Eye (tissue), 1 donor: ENCODE measurements at regions not wholly inside any gene's neighbourhood (a gene's known extent, or its start where the extent isn't known, plus 50 kb on each side); places are given as distances from the start of the nearest gene placed in this dataset.

Experiments used
- DNase-seq: peaks from one replicate; pipeline ENCODE4 v3.0.0-alpha.2; 2015

DNA sequence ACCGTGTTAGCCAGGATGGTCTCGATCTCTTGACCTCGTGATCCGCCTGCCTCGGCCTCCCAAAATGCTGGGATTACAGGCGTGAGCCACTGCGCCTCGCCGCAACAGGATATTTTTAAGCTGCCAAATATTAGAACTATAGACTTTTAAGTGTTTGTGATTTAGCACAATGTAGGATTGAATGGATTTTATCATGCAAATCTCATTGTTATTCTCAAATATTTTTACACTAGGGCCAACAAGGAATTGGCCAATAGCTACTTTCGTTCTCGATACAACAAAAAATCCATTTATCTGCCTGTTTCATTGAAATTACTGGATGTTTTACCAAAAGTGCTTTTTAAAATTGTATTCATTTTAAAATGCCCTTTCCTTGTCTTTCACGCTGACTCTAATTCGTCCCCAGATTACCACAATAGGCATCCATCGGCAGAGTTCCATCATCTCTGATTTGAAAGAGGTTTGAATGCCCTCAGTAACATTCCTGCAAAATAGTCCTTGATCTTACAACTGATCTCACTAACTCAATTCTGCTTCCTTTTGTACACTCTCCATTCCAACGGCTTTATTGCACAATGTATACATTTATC is 99.6 kb upstream of the ROBO2 start:
- DNase-seq, result no peak

- no peak for DNase-seq
Observed at GRCh38 chr3:76941376-76941775, 98.5 kb upstream of the ROBO2 start.

DNA sequence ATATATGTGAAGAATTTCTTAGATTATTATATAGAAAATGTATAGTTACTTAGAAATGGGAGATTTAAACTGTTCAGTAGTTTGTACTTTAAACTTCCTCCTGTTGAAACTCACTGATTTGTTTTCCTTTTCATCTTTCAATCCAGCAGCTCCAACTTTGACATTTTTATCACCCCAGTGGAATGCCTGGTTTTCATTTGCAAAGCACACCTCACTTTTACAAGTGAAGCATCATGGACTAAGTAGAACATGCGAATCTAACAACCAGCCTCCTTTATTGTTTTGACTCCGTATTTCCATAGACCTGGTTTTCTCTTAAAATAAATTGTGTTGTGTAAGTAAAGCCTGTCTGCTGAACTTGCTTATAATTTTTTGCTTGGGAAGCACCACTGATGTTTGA is 97.8 kb upstream of the ROBO2 start:
- DNase-seq, result no peak

GRCh38 chr3:76943058-76943457 is 96.8 kb upstream of the ROBO2 start:
- no peak for DNase-seq

GRCh38 chr3:76943671-76944070 is 96.2 kb upstream of the ROBO2 start:
- no peak for DNase-seq

GRCh38 chr3:76949033-76949432 is 90.9 kb upstream of the ROBO2 start:
- no peak for DNase-seq

- DNase-seq, result no peak
Observed at GRCh38 chr3:76949462-76949861, 90.4 kb upstream of the ROBO2 start.

- DNase-seq, result no peak
Observed at GRCh38 chr3:76950590-76950989, 89.3 kb upstream of the ROBO2 start.

DNA sequence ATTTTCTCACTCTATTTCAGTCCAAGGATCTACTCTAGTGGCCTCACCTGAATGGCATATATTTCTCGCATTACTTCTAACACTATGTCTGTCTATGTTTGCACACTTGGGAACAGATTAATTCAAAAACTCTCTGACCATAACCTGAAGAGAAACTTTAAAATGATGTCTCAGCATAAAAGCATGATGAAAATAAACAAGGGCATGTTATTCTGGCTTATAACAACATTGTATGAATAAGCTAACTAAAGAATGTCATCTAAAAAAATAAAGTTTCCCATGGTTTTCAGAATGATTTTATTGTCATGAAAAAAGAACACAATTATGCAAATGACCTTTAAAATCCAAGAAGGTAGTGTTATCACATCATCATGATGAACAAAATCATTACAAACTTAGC is 85.5 kb upstream of the ROBO2 start:
- DNase-seq, result no peak

DNA sequence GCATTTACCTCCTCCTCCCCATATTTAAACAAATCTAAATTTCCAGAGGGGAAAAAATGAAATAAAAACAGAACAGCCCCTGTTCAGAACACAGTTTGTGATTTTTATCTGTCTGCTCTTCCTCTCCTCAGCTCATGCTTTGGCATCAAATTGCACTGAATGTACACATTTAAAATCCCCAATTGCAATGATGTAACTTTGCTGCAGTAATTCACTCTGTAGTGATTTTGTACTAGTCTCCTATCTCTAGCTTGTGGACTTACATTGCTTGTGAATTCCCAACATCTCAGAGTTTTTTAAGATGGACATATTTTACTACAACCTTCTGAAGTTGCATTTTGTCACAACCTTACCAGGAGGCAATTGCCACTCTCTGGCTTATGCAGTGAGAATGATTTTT is 81.6 kb upstream of the ROBO2 start:
- DNase-seq, result no peak

DNA sequence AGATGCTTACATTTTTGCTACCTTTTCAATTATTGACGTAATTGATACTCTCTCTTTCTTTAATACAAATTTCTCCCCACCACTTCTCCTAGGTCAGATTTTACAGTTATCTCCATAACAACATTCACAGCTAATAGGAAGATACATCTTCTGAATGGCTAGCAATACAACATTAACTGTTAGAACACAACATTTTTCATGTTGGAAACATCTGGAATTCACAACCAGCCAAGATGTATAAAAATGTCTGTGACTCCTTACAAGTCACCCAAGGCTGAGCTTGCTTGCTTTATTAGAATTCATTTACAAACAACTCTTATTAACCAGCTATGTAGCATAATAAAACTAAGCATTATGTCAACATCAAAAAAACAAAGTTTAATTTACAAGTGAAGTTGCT is 81.0 kb upstream of the ROBO2 start:
- DNase-seq, result no peak

- no peak for DNase-seq
Observed at GRCh38 chr3:76961284-76961683, 78.6 kb upstream of the ROBO2 start.

DNA sequence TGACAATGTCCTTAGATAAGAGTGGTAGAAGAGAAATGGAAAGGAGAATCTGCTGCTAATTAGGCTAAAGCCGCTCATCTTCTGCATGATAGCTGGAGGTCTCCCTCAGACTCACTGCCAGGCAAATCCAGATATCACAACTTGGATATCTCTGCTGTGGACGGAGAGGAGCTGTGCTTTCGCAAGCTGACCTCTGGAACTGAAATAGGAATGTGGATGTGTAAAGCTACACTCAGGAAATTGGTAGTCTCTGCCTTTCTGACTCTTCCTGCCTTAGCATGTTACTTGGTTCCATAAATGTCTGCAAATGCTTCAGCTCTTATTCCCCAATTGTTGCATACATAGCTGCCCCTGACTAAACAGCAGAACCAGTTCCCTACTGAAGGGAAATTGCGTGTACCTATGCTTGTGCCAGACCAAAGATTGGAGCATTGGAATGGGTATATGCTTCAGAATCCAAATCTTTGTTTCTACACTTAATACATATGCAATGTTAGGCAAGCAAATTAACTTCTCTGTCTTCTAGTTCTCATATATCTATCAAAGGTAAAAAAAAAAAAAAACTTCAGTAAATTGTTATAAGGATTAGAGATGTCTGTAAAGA is 74.7 kb upstream of the ROBO2 start:
- no peak for DNase-seq

DNA sequence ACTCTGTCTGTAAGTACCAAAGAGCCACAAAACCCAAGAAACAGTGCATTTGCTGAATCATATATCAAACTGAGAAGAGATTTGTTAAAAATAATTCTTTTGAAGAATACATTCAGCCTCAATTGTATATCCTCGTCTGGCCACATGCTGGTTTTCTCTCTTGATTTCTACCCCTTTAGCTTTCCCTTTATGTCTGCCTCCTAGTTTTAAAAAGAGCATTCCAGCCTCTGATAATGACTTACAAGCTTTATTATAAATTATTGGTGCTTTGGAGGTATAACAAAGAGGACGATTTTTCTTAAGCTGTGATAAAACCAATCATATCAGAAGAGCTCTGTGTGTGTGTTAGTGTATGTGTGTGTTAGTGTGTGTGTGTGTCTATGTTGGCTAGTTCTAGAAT is 70.4 kb upstream of the ROBO2 start:
- no peak for DNase-seq

GRCh38 chr3:76969996-76970615 is 69.8 kb upstream of the ROBO2 start:
- no peak for DNase-seq

DNA sequence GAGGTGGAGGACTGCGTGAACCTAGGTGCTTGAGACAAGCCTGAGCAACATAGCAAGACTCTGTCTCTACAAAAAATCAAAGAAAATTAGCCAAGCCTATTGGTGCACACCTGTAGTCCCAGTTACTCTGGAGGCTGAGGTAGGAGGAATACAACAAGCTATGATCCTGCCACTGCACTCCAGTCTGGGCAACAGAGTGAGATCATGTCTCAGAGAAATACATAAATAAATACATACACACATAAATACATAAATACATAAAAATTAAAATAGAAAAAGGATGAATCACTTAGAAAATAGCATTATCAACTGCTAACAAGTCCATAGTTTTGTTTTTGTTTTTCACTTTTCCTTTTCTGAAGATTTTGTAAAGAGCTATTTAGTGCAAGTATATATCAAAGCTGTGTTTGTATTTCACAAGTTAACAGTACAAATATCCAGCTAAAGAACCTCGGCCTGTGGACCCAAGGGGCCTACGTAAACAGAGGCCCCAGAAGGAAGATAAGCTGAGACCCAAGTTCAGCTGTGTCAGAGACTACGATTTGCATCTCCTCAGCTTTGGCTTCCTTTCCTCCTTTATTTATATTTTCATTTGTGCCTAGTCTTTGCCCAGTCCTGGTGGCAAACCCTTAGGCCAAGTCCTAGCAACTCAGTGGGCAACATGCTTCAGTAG is 67.1 kb upstream of the ROBO2 start:
- no peak for DNase-seq

DNA sequence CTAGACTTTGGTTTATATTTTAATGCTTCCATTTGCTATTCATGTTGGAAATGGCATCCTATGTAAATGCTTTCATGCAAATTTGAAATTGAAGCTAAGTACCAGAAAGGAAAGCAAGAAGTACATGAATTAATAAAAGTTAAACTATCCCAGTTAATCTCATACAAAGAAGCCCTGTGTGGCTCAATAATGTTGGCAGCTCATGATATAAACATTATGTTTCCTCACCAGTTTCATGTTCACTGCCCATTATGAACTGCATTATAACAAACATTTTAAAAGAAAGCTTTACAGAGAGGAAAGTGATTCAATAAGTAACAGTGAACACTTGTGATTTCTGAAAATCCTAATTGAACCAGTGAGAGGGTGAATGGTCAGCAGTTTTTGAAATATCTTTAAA is 62.9 kb upstream of the ROBO2 start:
- DNase-seq, result no peak

GRCh38 chr3:76985645-76986044 is 54.3 kb upstream of the ROBO2 start:
- no peak for DNase-seq

DNA sequence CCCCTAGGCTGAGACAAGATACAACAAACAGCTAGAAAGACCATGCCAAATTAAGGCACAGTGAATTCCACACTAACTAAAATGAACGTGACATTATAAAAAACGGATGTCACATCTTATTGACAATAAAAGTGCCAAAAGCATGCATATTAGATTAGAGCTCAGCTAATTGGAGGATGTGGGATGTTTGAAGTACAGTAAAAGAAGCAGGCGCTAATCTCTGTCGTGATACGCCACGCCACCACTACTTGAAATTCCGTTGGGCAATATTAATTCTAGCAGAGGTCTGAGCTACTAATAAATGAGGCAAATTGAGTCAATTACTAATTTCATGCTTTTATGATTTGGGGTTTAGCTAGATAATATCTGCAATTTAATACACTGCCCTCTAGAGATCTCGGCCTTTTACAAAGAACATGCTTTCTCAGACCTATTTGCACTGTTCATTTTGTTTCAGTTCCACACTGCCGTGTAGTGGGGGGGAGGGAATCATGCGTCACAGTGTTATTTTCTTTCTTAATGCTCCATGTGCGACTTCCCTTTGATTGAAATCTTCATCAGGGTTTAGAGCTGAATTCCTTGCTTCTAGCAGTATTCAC is 52.9 kb upstream of the ROBO2 start:
- no peak for DNase-seq
